ENCODE measurements at regions not wholly inside any gene's neighbourhood (a gene's known extent, or its start where the extent isn't known, plus 50 kb on each side); places are given as distances from the start of the nearest gene placed in this dataset.

DNA sequence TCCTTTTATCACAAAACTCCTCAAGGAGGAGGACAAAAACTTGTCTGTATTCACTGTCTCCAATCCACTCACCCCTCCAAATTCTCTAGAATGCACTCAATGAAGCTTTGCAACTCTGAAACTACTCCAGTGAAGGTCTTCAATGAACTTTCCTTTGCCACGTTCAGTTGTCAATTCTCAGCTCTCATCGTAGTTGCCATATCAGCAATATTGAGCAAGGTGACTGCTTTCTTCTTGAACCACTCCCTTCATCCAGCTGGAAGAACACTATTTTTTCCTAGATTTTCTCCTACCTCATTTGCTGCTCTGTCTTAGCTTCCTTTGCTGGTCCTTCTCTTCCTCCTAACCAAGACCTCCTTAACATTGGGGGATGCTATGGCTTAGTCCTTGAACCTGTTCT is 191.8 kb downstream of the KDR start:
- no TSS peak for BruUV-seq (replicated peaks)
- CTCF ChIA-PET, result no interaction called here
- intact Hi-C loops (cut with micrococcal nuclease; ENCODE audit: unreplicated experiment), result no loop called here

DNA sequence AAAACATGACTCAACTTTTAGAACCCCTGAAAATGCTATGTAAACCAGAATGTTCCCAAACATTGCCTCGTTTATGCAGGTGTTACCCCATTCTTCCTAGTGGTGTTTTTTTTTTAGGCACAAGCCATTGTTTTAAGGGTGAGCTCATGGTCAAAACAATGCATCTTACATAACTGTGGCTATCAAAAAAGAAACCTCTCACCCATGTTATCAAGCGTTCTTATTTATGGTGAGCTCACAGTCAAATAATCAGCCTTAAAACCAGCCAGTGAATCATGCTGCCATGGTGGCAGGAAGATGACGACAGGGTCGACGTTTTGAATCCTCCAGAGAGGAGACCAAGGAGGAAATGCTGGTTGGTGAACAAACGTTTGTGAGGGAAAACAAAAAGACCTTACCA is 195.2 kb downstream of the KDR start:
- no TSS peak for BruUV-seq (replicated peaks)
- Histone ChIP-seq H3K27me3 (ENCODE audit: control insufficient read depth, insufficient read depth, low read length) (no peaks in the 10 kb centered on the region), H3K9me3 (ENCODE audit: control insufficient read depth, insufficient read depth, low read depth, low read length) (no peaks in the 10 kb centered on the region), H3K36me3 (ENCODE audit: control insufficient read depth, insufficient read depth, low read length) (no peaks in the 10 kb centered on the region), H3K4me3 (ENCODE audit: low read depth in 2 of 2, low read length in 2 of 2) (no peak overlapping the region), H3K4me1 (ENCODE audit: control insufficient read depth, insufficient read depth, low read length) (no peaks in the 10 kb centered on the region), H3K27ac (ENCODE audit: low read length) (no peak overlapping the region)
- TF ChIP-seq SIN3A (IDR thresholded peaks at IDR 0.05; ENCODE audit: borderline replicate concordance, insufficient read depth, low read depth, low read length) (no peak), POLR2AphosphoS5 (IDR thresholded peaks at IDR 0.05; ENCODE audit: low read depth, low read length) (no peak), CTCF (IDR thresholded peaks at IDR 0.05) (no peak), TCF7L2 (IDR thresholded peaks at IDR 0.05; ENCODE audit: low read depth, low read length) (no peak)
- TF ChIP-seq, protein P1, sequence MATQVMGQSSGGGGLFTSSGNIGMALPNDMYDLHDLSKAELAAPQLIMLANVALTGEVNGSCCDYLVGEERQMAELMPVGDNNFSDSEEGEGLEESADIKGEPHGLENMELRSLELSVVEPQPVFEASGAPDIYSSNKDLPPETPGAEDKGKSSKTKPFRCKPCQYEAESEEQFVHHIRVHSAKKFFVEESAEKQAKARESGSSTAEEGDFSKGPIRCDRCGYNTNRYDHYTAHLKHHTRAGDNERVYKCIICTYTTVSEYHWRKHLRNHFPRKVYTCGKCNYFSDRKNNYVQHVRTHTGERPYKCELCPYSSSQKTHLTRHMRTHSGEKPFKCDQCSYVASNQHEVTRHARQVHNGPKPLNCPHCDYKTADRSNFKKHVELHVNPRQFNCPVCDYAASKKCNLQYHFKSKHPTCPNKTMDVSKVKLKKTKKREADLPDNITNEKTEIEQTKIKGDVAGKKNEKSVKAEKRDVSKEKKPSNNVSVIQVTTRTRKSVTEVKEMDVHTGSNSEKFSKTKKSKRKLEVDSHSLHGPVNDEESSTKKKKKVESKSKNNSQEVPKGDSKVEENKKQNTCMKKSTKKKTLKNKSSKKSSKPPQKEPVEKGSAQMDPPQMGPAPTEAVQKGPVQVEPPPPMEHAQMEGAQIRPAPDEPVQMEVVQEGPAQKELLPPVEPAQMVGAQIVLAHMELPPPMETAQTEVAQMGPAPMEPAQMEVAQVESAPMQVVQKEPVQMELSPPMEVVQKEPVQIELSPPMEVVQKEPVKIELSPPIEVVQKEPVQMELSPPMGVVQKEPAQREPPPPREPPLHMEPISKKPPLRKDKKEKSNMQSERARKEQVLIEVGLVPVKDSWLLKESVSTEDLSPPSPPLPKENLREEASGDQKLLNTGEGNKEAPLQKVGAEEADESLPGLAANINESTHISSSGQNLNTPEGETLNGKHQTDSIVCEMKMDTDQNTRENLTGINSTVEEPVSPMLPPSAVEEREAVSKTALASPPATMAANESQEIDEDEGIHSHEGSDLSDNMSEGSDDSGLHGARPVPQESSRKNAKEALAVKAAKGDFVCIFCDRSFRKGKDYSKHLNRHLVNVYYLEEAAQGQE (IDR thresholded peaks at IDR 0.05; ENCODE audit: insufficient read depth in 1 of 2, low read depth in 2 of 2, low read length in 1 of 2), result no peak
- POLR2A ChIA-PET, result no interaction called here
- intact Hi-C loops (cut with micrococcal nuclease; ENCODE audit: unreplicated experiment), result no loop called here
- in situ Hi-C loops (cut with HindIII; ENCODE audit: low pct_unique_long_range_greater_than_20kb, low sequenced_read_pairs), result no loop called here
- no peak for DNase-seq (ENCODE audit: low read depth, low spot score)
- no peak for ATAC-seq
- CTCF ChIA-PET, result no interaction called here

More for the DNA sequence above, 191.8 kb downstream of the KDR start:
- TF ChIP-seq POLR2AphosphoS5 (IDR thresholded peaks at IDR 0.05; ENCODE audit: low read depth, low read length), result no peak
- no peak for TF ChIP-seq TCF7L2 (IDR thresholded peaks at IDR 0.05; ENCODE audit: low read depth, low read length)
- TF ChIP-seq CTCF (IDR thresholded peaks at IDR 0.05), result no peak
- TF ChIP-seq, protein P1 (IDR thresholded peaks at IDR 0.05; ENCODE audit: insufficient read depth in 1 of 2, low read depth in 2 of 2, low read length in 1 of 2), result no peak
- TF ChIP-seq SIN3A (IDR thresholded peaks at IDR 0.05; ENCODE audit: borderline replicate concordance, insufficient read depth, low read depth, low read length), result no peak
- in situ Hi-C loops (cut with HindIII; ENCODE audit: low pct_unique_long_range_greater_than_20kb, low sequenced_read_pairs), result no loop called here
- Histone ChIP-seq H3K9me3 (ENCODE audit: control insufficient read depth, insufficient read depth, low read depth, low read length) (no peaks in the 10 kb centered on the region), H3K27ac (ENCODE audit: low read length) (no peak overlapping the region), H3K27me3 (ENCODE audit: control insufficient read depth, insufficient read depth, low read length) (no peaks in the 10 kb centered on the region), H3K4me1 (ENCODE audit: control insufficient read depth, insufficient read depth, low read length) (no peaks in the 10 kb centered on the region), H3K4me3 (ENCODE audit: low read depth in 2 of 2, low read length in 2 of 2) (no peak overlapping the region), H3K36me3 (ENCODE audit: control insufficient read depth, insufficient read depth, low read length) (no peaks in the 10 kb centered on the region)
- no peak for ATAC-seq
- DNase-seq (ENCODE audit: low read depth, low spot score), result no peak
- POLR2A ChIA-PET, result no interaction called here

Measured in Panc1 (cell line).